Endothelial cell of umbilical vein (primary cell): ENCODE measurements at regions not wholly inside any gene's neighbourhood (a gene's known extent, or its start where the extent isn't known, plus 50 kb on each side); places are given as distances from the start of the nearest gene placed in this dataset.

Source experiments
- EZH2 ChIP-seq: IDR thresholded peaks from 2 replicates; pipeline ENCODE4 v1.6.1; 2012; ENCODE audit warnings: borderline replicate concordance, low read depth, mild to moderate bottlenecking, moderate library complexity, low read length, inconsistent platforms; ENCODE audit not compliant: severe bottlenecking
- JUN ChIP-seq: IDR thresholded peaks from 2 replicates; pipeline ENCODE4 v1.6.1; 2011; ENCODE audit warnings: borderline replicate concordance, low read depth; ENCODE audit not compliant: insufficient read length, insufficient read depth
- POLR2A ChIP-seq: IDR thresholded peaks from 2 replicates; pipeline ENCODE4 v1.6.1; 2012; ENCODE audit warnings: low read depth, mild to moderate bottlenecking, control low read depth, low read length
- TF ChIP-seq, protein P1 (sequence below), 2 donors: IDR thresholded peaks; 1 replicate in 1 of 2; 2 replicates in 1 of 2; pipeline ENCODE4 v1.5.1; 2011; ENCODE audit warnings: low read length in 2 of 2, mild to moderate bottlenecking in 2 of 2, moderate library complexity in 2 of 2, control low read depth in 1 of 2, inconsistent platforms in 1 of 2, low read depth in 1 of 2; ENCODE audit not compliant: insufficient read depth in 1 of 2; ENCODE audit errors: extremely low read depth in 1 of 2

DNA sequence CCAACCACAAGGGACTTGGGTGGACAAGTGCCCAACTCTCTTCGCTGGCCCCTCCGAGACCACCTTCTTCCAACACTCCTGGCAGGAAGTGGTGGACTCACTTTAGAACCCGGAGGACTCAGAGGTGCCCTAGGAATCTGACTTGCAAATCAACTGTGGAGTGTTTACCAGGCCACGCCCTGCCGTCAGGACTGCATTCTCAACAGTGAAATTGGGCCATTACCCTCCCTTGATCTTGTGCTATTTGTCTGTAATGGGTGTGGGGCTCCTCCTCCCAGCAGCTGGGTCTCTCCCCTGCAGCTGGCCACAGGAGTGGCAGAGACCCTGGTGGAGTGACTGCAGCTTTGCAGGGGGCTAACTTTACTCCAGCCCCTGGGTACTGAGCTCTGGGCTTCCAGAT is 212.2 kb upstream of the RPL38 start:
- TF ChIP-seq, protein P1, sequence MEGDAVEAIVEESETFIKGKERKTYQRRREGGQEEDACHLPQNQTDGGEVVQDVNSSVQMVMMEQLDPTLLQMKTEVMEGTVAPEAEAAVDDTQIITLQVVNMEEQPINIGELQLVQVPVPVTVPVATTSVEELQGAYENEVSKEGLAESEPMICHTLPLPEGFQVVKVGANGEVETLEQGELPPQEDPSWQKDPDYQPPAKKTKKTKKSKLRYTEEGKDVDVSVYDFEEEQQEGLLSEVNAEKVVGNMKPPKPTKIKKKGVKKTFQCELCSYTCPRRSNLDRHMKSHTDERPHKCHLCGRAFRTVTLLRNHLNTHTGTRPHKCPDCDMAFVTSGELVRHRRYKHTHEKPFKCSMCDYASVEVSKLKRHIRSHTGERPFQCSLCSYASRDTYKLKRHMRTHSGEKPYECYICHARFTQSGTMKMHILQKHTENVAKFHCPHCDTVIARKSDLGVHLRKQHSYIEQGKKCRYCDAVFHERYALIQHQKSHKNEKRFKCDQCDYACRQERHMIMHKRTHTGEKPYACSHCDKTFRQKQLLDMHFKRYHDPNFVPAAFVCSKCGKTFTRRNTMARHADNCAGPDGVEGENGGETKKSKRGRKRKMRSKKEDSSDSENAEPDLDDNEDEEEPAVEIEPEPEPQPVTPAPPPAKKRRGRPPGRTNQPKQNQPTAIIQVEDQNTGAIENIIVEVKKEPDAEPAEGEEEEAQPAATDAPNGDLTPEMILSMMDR (IDR thresholded peaks at IDR 0.05; ENCODE audit: extremely low read depth in 1 of 2, insufficient read depth in 1 of 2, low read depth in 1 of 2, low read length in 2 of 2): no peak
- no peak for TF ChIP-seq EZH2
- no peak for TF ChIP-seq JUN
- no peak for TF ChIP-seq POLR2A
